AG04450 (cell line): ENCODE measurements at regions not wholly inside any gene's neighbourhood (a gene's known extent, or its start where the extent isn't known, plus 50 kb on each side); places are given as distances from the start of the nearest gene placed in this dataset.
A peak's percentile ranks its signal among the peaks of the same experiment; 100 is the strongest.
"Not testable (repeated sequence)": the region's sequence is repeated elsewhere in the genome, so short reads cannot be mapped to it uniquely, and the experiment has no call there.

ENCODE experiments used
- CTCF ChIA-PET: fragments of 300-600, 350-600 bp; formaldehyde crosslinking; extraction: SDS; loops from one replicate; lab custom pipeline; 2022; ENCODE audit warnings: antibody characterized with exemption, inconsistent platforms; lab: Charles Lee
- POLR2A ChIA-PET: fragments of 350-600 bp; formaldehyde crosslinking; extraction: SDS; loops from one replicate; lab custom pipeline; 2021; ENCODE audit warnings: antibody characterized with exemption, inconsistent platforms; lab: Yijun Ruan, JAX
- DNase-seq: peaks from one replicate; pipeline ENCODE4 v3.0.0-alpha.2; 2011; ENCODE audit warnings: low read depth, low spot score
- H3K27ac ChIP-seq: one replicate; pipeline ENCODE4 v1.5.1; 2012; ENCODE audit warnings: low read depth, low read length, control low read depth
- H3K27me3 ChIP-seq: one replicate; pipeline ENCODE4 v1.6.0; 2012; ENCODE audit warnings: low read length; ENCODE audit not compliant: control insufficient read depth, insufficient read depth
- H3K4me3 ChIP-seq: 2 replicates; pipeline ENCODE4 v1.5.1; 2011; ENCODE audit warnings: mild to moderate bottlenecking, low read depth, low read length, control low read depth
- H3K9me3 ChIP-seq: 2 replicates; pipeline ENCODE4 v1.5.1; 2012; ENCODE audit warnings: low read length; ENCODE audit not compliant: control insufficient read depth, insufficient read depth
- CTCF ChIP-seq: IDR thresholded peaks from 2 replicates; pipeline ENCODE4 v1.5.1; 2011; ENCODE audit warnings: low read depth, low read length, control low read depth, inconsistent platforms

- ChIA-PET CTCF (no interaction called here), POLR2A (interaction anchor here (0.7 kb wide), 1 partner anchor 13 kb away, joined by 4 read pairs; no protein-coding TSS in a partner anchor)
- TF ChIP-seq CTCF, result no peak
- H3K4me3 ChIP-seq, result no peak overlapping the region
- no peak overlapping the region for H3K27ac ChIP-seq
- H3K9me3 ChIP-seq, result no peaks in the 10 kb centered on the region
- no peak for DNase-seq
- peaks cover 3% of the 10 kb centered on the region for H3K27me3 ChIP-seq
These were observed 86.8 kb downstream of the NDUFA12 start for GRCh38 chr12:94916663-94917062.

GRCh38 chr12:94909663-94910062 is 93.8 kb downstream of the NDUFA12 start:
- POLR2A ChIA-PET, result no interaction called here
- Histone ChIP-seq H3K9me3 (0 out of 2 replicates have a peak, but pooled peaks cover 3% of the 10 kb centered on the region), H3K4me3 (no peak overlapping the region), H3K27ac (no peak overlapping the region), H3K27me3 (peaks cover 3% of the 10 kb centered on the region)
- no peak for DNase-seq
- no peak for TF ChIP-seq CTCF
- CTCF ChIA-PET, result no interaction called here

GRCh38 chr12:94905749-94906148 is 97.7 kb downstream of the NDUFA12 start:
- H3K27ac ChIP-seq, H3K27me3 ChIP-seq, CTCF ChIA-PET: not testable (repeated sequence)

GRCh38 chr12:94900496-94900895 is 103.0 kb downstream of the NDUFA12 start:
- no peak for TF ChIP-seq CTCF
- Histone ChIP-seq H3K27ac (no peak overlapping the region), H3K27me3 (peaks cover 9% of the 10 kb centered on the region), H3K4me3 (no peak overlapping the region), H3K9me3 (no peaks in the 10 kb centered on the region)
- CTCF ChIA-PET, result no interaction called here
- POLR2A ChIA-PET, result no interaction called here
- no peak for DNase-seq

More at GRCh38 chr12:94905749-94906148, 97.7 kb downstream of the NDUFA12 start:
- H3K4me3 ChIP-seq, POLR2A ChIA-PET, DNase-seq, H3K9me3 ChIP-seq: not testable (repeated sequence)

GRCh38 chr12:94898388-94898787 is 105.1 kb downstream of the NDUFA12 start:
- TF ChIP-seq CTCF, result peak; percentile 42
- H3K27ac ChIP-seq, result no peak overlapping the region
- CTCF ChIA-PET, result no interaction called here
- H3K4me3 ChIP-seq, result no peak overlapping the region
- H3K9me3 ChIP-seq, result no peaks in the 10 kb centered on the region
- peaks cover 9% of the 10 kb centered on the region for H3K27me3 ChIP-seq
- POLR2A ChIA-PET, result no interaction called here
- DNase-seq, result no peak
